ENCODE measurements at regions not wholly inside any gene's neighbourhood (a gene's known extent, or its start where the extent isn't known, plus 50 kb on each side); places are given as distances from the start of the nearest gene placed in this dataset.

DNA sequence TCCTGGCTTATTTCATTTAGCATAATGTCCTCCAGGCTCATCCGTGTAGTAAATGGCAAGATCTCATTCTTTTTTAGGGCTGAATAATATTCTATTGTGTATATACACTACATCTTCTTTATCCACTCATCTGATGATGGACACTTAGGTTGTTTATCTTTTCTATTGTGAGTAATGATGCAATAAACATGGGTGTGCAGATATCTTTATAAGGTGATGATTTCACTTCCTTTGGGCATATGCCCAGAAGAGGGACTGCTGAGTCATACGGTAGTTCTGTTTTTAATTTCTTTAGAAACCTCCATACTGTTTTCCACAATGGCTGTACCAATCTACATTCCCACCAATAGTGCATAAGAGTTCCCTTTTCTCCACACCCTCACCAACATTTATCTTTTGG lies 317.6 kb upstream of the CNKSR2 start:
- Histone ChIP-seq H3K27me3 (ENCODE audit: insufficient read depth, low read length) (no peaks in the 10 kb centered on the region), H3K9me3 (ENCODE audit: control insufficient read depth in 1 of 2, insufficient read depth in 1 of 2, low read depth in 1 of 2, low read length in 2 of 2) (no peaks in the 10 kb centered on the region), H3K79me2 (ENCODE audit: insufficient read depth, low read length) (no peaks in the 10 kb centered on the region), H4K20me1 (ENCODE audit: insufficient read depth) (no peaks in the 10 kb centered on the region), H3K4me1 (ENCODE audit: control insufficient read depth in 1 of 2, insufficient read depth in 2 of 2, low read length in 2 of 2) (no peaks in the 10 kb centered on the region), H3K36me3 (ENCODE audit: control insufficient read depth in 1 of 2, insufficient read depth in 2 of 2, low read length in 2 of 2) (no peaks in the 10 kb centered on the region), H2AFZ (ENCODE audit: low read depth, low read length, poor library complexity, severe bottlenecking) (no peak overlapping the region), H3K9me2 (ENCODE audit: insufficient read depth) (no peaks in the 10 kb centered on the region), H3K9ac (ENCODE audit: low read length) (no peak overlapping the region), H3K4me2 (ENCODE audit: low read length) (no peak overlapping the region), H3K4me3 (replicated peaks in 1 of 2; ENCODE audit: low read depth in 1 of 2, low read length in 2 of 2) (no peak overlapping the region), H3K27ac (ENCODE audit: low read depth, low read length) (no peak overlapping the region)
- ATAC-seq (no peak), DNase-seq (ENCODE audit: low read depth, low spot score) (no peak)
- ChIA-PET CTCF (no interaction called here), RAD21 (ENCODE audit: low non-redundant PET in 1 of 2, low total read pairs in 2 of 2, uncharacterized antibody in 2 of 2, unreplicated experiment in 2 of 2) (no interaction called here), POLR2A (no interaction called here)
- BruUV-seq (replicated peaks), result no TSS peak
- intact Hi-C loops (cut with micrococcal nuclease), result no loop called here
- TF ChIP-seq ELF1 (IDR thresholded peaks at IDR 0.05; ENCODE audit: borderline replicate concordance, low read depth) (no peak), TCF7L2 (IDR thresholded peaks at IDR 0.05; ENCODE audit: borderline replicate concordance, extremely low read depth, insufficient read depth, insufficient read length) (no peak), RAD21 (IDR thresholded peaks at IDR 0.05; ENCODE audit: low read depth) (no peak), FOSL1 (IDR thresholded peaks at IDR 0.05; ENCODE audit: low read depth) (no peak), JUND (IDR thresholded peaks at IDR 0.05) (no peak), ZNF274 (IDR thresholded peaks at IDR 0.05; ENCODE audit: low read depth, low read length) (no peak), SP1 (IDR thresholded peaks at IDR 0.05; ENCODE audit: low read depth) (no peak), CEBPB (IDR thresholded peaks at IDR 0.05; ENCODE audit: low read depth) (no peak), YY1 (IDR thresholded peaks at IDR 0.05; ENCODE audit: extremely low read depth, insufficient replicate concordance, low read depth, low read length) (no peak), SIN3A (IDR thresholded peaks at IDR 0.05; ENCODE audit: low read depth) (no peak), EZH2 (IDR thresholded peaks at IDR 0.05) (no peak), EGR1 (IDR thresholded peaks at IDR 0.05; ENCODE audit: low read depth) (no peak), EZH2phosphoT487 (IDR thresholded peaks at IDR 0.05; ENCODE audit: borderline replicate concordance) (no peak), POLR2AphosphoS5 (IDR thresholded peaks at IDR 0.05; ENCODE audit: low read depth, low read length) (no peak)
- TF ChIP-seq, protein P1, sequence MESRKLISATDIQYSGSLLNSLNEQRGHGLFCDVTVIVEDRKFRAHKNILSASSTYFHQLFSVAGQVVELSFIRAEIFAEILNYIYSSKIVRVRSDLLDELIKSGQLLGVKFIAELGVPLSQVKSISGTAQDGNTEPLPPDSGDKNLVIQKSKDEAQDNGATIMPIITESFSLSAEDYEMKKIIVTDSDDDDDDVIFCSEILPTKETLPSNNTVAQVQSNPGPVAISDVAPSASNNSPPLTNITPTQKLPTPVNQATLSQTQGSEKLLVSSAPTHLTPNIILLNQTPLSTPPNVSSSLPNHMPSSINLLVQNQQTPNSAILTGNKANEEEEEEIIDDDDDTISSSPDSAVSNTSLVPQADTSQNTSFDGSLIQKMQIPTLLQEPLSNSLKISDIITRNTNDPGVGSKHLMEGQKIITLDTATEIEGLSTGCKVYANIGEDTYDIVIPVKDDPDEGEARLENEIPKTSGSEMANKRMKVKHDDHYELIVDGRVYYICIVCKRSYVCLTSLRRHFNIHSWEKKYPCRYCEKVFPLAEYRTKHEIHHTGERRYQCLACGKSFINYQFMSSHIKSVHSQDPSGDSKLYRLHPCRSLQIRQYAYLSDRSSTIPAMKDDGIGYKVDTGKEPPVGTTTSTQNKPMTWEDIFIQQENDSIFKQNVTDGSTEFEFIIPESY (IDR thresholded peaks at IDR 0.05; ENCODE audit: extremely low read depth, insufficient replicate concordance, low read length), result no peak
- TF ChIP-seq, protein P2, sequence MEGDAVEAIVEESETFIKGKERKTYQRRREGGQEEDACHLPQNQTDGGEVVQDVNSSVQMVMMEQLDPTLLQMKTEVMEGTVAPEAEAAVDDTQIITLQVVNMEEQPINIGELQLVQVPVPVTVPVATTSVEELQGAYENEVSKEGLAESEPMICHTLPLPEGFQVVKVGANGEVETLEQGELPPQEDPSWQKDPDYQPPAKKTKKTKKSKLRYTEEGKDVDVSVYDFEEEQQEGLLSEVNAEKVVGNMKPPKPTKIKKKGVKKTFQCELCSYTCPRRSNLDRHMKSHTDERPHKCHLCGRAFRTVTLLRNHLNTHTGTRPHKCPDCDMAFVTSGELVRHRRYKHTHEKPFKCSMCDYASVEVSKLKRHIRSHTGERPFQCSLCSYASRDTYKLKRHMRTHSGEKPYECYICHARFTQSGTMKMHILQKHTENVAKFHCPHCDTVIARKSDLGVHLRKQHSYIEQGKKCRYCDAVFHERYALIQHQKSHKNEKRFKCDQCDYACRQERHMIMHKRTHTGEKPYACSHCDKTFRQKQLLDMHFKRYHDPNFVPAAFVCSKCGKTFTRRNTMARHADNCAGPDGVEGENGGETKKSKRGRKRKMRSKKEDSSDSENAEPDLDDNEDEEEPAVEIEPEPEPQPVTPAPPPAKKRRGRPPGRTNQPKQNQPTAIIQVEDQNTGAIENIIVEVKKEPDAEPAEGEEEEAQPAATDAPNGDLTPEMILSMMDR (IDR thresholded peaks at IDR 0.05 in 2 of 3, conservative IDR thresholded peaks at IDR 0.05 in 1 of 3; ENCODE audit: borderline replicate concordance in 1 of 3, insufficient read depth in 1 of 3, low read depth in 2 of 3, low read length in 2 of 3), result no peak
- TF ChIP-seq, protein P3, sequence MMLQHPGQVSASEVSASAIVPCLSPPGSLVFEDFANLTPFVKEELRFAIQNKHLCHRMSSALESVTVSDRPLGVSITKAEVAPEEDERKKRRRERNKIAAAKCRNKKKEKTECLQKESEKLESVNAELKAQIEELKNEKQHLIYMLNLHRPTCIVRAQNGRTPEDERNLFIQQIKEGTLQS (IDR thresholded peaks at IDR 0.05), result no peak
- TF ChIP-seq, protein P4, sequence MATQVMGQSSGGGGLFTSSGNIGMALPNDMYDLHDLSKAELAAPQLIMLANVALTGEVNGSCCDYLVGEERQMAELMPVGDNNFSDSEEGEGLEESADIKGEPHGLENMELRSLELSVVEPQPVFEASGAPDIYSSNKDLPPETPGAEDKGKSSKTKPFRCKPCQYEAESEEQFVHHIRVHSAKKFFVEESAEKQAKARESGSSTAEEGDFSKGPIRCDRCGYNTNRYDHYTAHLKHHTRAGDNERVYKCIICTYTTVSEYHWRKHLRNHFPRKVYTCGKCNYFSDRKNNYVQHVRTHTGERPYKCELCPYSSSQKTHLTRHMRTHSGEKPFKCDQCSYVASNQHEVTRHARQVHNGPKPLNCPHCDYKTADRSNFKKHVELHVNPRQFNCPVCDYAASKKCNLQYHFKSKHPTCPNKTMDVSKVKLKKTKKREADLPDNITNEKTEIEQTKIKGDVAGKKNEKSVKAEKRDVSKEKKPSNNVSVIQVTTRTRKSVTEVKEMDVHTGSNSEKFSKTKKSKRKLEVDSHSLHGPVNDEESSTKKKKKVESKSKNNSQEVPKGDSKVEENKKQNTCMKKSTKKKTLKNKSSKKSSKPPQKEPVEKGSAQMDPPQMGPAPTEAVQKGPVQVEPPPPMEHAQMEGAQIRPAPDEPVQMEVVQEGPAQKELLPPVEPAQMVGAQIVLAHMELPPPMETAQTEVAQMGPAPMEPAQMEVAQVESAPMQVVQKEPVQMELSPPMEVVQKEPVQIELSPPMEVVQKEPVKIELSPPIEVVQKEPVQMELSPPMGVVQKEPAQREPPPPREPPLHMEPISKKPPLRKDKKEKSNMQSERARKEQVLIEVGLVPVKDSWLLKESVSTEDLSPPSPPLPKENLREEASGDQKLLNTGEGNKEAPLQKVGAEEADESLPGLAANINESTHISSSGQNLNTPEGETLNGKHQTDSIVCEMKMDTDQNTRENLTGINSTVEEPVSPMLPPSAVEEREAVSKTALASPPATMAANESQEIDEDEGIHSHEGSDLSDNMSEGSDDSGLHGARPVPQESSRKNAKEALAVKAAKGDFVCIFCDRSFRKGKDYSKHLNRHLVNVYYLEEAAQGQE (IDR thresholded peaks at IDR 0.05; ENCODE audit: low read depth), result no peak
